ENCODE measurements at regions not wholly inside any gene's neighbourhood (a gene's known extent, or its start where the extent isn't known, plus 50 kb on each side); places are given as distances from the start of the nearest gene placed in this dataset.

DNA sequence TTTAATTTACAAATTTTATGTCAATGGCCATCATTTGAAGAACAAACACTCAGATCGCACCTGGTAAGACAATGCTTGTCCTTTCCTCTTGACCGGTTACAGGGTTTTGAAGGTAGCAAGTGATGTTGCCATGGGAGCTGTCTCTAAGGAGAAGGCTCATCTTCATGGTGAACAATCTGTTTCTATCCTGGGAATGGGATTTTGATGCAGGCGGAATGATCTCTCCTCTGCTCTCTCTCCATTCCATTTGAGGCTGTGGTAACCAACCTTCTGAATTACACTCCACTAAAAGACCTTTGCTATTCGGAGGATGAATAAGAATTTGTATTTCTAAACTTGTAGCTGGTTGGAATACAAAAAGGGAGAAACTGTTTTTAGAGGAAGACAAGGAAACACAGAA, 57.9 kb upstream of the SLC5A9 start:
- DNase-seq: no peak
- peaks cover 43% of the 10 kb centered on the region for H3K9me3 Mint-ChIP-seq
- H3K27ac Mint-ChIP-seq: no peak overlapping the region
- TF ChIP-seq, protein P1, sequence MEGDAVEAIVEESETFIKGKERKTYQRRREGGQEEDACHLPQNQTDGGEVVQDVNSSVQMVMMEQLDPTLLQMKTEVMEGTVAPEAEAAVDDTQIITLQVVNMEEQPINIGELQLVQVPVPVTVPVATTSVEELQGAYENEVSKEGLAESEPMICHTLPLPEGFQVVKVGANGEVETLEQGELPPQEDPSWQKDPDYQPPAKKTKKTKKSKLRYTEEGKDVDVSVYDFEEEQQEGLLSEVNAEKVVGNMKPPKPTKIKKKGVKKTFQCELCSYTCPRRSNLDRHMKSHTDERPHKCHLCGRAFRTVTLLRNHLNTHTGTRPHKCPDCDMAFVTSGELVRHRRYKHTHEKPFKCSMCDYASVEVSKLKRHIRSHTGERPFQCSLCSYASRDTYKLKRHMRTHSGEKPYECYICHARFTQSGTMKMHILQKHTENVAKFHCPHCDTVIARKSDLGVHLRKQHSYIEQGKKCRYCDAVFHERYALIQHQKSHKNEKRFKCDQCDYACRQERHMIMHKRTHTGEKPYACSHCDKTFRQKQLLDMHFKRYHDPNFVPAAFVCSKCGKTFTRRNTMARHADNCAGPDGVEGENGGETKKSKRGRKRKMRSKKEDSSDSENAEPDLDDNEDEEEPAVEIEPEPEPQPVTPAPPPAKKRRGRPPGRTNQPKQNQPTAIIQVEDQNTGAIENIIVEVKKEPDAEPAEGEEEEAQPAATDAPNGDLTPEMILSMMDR (IDR thresholded peaks at IDR 0.05): no peak
- no peaks in the 10 kb centered on the region for H3K36me3 Mint-ChIP-seq (ENCODE audit: low read depth)
- H3K4me1 Mint-ChIP-seq (ENCODE audit: low read depth): no peaks in the 10 kb centered on the region
- no peaks in the 10 kb centered on the region for H3K27me3 Mint-ChIP-seq (ENCODE audit: insufficient read depth)
- H3K4me3 Mint-ChIP-seq: no peak overlapping the region

DNA sequence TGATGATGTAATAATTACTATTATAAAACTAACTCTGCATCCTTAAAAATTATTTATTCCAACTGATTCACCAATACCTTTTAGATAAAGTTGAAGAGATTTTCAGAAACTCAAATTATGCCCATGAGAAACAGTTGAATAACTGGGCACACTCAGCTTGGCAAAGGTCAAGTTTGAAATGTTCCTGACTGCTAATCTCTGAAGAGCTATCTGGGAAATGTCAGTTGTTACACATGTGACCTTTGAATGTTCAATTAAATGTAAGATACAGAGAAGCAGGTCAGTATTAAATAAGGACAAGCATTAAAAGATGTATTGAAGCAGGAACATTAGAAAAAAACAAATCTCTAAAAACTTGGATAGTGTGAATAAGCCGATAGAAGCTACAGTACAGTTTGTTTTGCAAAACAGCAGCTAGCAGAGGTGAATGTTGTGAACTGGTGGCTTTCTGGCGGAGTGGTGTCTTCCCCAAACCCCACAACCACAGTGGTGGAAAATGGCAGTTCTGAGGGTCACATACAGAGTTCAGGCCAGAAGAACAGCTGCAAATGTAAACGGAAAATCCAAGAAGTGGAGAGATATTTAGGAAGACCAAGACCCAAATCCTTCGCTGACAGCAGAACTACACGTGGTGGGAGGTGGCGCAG, 61.9 kb upstream of the SLC5A9 start:
- no peaks in the 10 kb centered on the region for H3K36me3 Mint-ChIP-seq (ENCODE audit: low read depth)
- no peak overlapping the region for H3K27ac Mint-ChIP-seq
- H3K4me3 Mint-ChIP-seq: no peak overlapping the region

DNA sequence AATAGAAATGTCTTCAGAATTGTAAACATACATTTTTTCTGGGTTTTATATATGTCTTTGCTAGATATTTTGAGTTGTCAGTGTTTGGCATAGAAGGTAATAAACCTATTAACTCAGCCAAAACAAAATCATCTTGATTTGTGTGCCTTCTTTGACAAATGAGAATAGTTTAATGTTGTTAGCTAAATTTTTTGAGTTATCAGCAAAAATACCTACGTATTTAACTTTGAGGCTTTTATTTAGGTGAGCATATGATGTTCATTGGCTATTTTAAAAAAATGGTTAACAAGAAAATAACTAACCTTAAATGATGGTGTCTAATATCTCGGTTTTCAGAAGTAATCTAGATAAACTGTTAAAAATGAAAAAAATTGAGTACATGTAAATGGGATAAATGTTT, 83.2 kb upstream of the SLC5A9 start:
- DNase-seq: no peak
- Mint-ChIP-seq H3K27me3 (ENCODE audit: insufficient read depth) (no peaks in the 10 kb centered on the region; the same call in 1 of the 2 replicates), H3K4me1 (ENCODE audit: low read depth) (no peaks in the 10 kb centered on the region), H3K27ac (no peak overlapping the region), H3K9me3 (peaks cover 56% of the 10 kb centered on the region), H3K4me3 (no peak overlapping the region), H3K36me3 (ENCODE audit: low read depth) (no peaks in the 10 kb centered on the region; the same call in 1 of the 2 replicates)
- TF ChIP-seq, protein P1 (IDR thresholded peaks at IDR 0.05): no peak

More for the DNA sequence above, 61.9 kb upstream of the SLC5A9 start:
- no peak for DNase-seq
- TF ChIP-seq, protein P1 (IDR thresholded peaks at IDR 0.05): no peak
- H3K9me3 Mint-ChIP-seq: peaks cover 31% of the 10 kb centered on the region
- no peaks in the 10 kb centered on the region for H3K4me1 Mint-ChIP-seq (ENCODE audit: low read depth)
- no peaks in the 10 kb centered on the region for H3K27me3 Mint-ChIP-seq (ENCODE audit: insufficient read depth)

DNA sequence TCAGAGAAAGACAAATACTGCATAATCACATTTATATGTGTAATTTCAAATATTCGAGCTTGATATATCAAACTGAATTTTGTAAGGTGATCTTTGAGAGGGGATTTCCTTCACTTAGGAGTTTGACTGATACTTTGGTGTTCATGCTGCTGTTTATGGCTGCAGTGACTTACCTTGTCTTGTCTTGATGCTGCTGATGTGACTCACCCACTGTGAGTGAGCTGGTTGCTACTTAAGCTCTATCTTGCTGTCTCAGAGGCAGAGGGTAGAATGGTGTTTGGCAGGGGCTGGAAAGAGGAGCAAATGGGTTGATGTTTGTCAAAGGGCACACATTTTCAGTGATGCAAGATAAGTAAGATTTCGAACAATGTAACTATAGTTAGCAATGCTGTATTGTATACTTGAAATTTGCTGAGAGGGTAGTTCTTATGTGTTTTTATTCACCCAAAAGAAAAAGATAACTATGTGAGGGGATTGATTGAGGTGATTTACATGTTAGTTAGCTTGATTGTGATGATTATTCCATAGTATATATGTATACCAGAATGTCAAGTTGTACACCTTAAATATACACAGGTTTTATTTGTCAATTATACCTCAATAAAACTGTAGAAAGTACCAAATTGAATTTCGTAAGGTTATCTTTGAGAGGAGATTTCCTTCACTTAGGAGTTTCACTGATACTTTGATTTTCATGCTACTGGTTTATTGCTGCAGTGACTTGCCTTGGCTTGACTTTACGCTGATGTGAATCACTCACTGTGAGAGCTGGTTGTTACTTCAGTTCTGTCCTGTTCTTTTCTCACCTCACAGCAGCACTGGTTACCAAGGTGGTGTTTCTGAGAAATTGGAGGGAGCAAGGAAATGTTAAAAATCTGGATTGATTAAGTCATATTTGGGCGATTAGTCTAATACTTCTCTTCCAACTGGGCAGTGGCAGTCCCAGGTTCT, 94.5 kb upstream of the SLC5A9 start:
- H3K27ac Mint-ChIP-seq: no peak overlapping the region
- H3K4me1 Mint-ChIP-seq (ENCODE audit: low read depth): no peaks in the 10 kb centered on the region
- H3K36me3 Mint-ChIP-seq (ENCODE audit: low read depth): no peaks in the 10 kb centered on the region
- TF ChIP-seq, protein P1 (IDR thresholded peaks at IDR 0.05): no peak
- no peaks in the 10 kb centered on the region for H3K27me3 Mint-ChIP-seq (ENCODE audit: insufficient read depth)
- peaks cover 22% of the 10 kb centered on the region for H3K9me3 Mint-ChIP-seq
- no peak overlapping the region for H3K4me3 Mint-ChIP-seq
- no peak for DNase-seq

DNA sequence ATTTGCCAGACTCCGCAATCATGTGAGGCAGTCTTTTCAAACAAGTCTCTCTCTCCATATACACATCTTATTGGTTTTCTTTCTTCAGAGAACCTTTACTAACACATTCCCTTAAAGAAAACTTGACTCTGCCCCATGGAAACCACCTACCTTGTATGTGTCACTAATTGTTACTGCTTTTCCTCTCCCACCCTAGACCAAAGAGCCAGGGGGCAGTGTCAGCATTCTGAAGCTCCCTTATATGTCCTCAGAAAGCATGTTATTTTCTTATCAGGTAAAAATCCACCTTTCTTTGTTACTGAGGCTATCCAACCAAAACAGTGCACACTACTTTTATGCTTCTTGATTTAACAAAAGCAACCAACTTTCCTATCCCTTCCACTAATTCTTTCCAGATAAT, 98.9 kb upstream of the SLC5A9 start:
- no peaks in the 10 kb centered on the region for H3K4me1 Mint-ChIP-seq (ENCODE audit: low read depth)
- TF ChIP-seq, protein P1 (IDR thresholded peaks at IDR 0.05): no peak
- H3K9me3 Mint-ChIP-seq: peaks cover 27% of the 10 kb centered on the region
- H3K36me3 Mint-ChIP-seq (ENCODE audit: low read depth): no peaks in the 10 kb centered on the region
- no peak for DNase-seq
- H3K4me3 Mint-ChIP-seq: no peak overlapping the region
- H3K27ac Mint-ChIP-seq: no peak overlapping the region
- H3K27me3 Mint-ChIP-seq (ENCODE audit: insufficient read depth): no peaks in the 10 kb centered on the region
